Effector CD8-positive, alpha-beta T cell (primary cell): ENCODE measurements at regions not wholly inside any gene's neighbourhood (a gene's known extent, or its start where the extent isn't known, plus 50 kb on each side); places are given as distances from the start of the nearest gene placed in this dataset.
"Not testable (repeated sequence)": the region's sequence is repeated elsewhere in the genome, so short reads cannot be mapped to it uniquely, and the experiment has no call there.

Source experiments
- DNase-seq: peaks from one replicate; lab custom pipeline; 2025; lab: John Stamatoyannopoulos, UW

DNA sequence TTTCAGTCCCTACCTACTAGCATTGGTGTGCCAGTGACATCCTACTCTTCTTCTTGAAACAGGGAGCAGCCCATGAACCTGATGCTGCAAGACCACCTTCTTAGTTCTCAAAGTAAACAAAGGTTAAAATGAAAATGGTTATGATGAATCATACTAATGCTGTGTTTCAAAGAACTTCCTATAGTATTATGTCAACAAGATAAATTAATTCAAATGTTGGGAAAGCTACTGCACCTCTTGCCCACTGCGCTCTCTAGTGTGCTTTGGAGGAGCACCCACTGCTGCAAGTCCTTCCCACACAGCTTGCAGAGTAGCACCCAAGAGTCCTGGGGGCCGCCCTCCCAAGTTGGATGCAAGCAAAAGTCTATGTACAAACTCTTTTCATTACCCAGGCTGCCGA is 81.1 kb downstream of the CD200R1L start:
- no peak for DNase-seq

DNA sequence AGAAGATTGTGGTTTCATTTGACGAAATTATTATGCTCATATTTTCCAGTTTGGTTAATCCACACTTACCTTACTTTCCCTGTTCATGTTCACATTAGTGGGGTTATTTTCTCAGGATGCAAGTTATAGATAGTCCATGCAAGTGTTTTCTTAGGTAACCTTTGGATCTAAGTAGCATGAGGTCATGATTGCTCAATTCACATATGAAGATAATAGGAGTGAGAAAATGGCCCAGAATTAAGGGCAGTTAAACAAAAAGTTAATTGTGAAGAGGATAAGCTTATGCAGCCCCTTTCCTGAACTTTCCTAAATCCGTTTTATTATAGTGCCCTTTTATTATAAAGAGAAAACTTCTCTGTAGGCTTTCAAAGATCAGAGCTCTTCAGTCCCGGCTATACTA is 83.4 kb downstream of the CD200R1L start:
- no peak for DNase-seq

DNA sequence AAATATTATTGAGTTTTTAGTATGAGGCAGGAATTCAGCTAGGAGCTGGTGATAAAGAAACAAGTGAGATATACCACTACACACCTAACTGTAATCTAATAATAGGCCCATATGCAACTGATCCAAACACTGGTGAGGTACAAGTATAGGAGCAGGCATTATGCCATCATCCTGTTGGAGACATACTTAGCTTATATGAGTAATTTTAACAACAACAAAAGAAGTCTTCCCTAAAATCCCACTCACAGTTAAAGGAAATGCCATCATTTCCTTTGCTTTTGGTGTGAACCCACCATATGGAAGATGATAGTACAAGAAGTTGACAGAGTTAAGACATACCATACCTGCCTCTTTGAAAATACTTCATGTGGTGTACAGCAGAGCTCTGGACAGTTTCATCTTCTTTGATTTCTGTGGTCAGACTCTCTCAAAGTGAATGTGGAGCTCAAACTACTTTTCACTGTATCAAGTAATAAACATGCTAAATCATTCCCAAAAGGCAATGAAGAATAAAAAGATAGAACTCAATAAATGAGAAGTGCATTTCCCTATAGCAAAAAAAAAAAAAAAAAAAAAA is 85.5 kb downstream of the CD200R1L start:
- no peak for DNase-seq

DNA sequence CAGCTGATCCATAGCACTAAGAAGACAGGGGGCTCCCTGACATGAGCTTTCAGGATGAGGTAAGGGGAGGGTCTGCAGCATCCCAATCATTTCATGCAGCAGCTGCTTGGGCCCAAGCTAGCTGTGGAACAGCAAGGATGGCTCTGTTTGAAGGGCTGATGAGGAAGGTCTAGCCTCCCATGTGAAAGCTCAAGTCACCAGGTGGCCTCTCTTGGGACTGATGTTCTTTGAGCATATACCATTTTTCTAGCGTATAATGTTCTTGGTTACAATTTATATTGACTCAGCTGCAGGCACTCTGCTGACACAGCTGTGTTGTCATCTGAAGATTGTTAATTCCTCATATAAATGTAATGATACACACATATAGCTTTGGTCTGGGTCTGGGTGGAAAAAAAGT is 87.0 kb downstream of the CD200R1L start:
- no peak for DNase-seq

DNA sequence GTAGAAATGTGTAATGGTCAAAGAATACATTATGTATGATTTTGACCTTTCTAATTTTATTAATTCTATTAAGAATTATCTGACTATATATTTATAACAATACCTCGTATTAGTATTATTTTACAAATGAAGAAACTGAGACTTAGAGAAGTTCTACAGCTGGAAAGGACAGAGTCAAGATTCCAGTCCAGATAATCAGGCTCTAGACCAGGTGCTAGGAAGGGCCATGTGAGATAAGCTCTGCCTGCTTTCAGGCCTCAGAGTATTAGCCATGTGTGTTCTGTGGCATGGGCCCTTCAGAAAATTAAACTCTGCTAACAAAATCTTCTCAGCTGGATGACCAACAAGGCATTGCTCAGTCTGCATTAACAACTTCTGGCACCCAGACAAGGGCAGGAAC is 87.5 kb downstream of the CD200R1L start:
- no peak for DNase-seq

DNA sequence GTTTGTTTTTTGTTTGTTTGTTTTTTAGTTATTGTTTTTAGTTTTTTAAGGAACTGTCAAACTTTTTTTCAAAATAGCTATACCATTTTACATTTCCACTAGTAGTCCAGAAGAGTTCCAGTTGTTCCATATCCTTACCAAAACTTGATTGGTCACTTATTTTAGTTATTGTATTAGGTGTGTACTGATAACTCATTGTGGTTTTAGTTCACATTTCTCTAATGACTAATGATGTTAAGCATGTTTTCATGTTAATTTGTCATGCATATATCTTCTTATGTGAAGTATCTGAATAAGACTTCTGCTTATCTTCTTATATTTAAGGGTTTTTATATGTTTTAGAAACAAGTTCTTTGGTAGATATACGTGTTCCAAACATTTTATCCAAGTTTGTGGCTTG is 89.5 kb downstream of the CD200R1L start:
- no peak for DNase-seq

DNA sequence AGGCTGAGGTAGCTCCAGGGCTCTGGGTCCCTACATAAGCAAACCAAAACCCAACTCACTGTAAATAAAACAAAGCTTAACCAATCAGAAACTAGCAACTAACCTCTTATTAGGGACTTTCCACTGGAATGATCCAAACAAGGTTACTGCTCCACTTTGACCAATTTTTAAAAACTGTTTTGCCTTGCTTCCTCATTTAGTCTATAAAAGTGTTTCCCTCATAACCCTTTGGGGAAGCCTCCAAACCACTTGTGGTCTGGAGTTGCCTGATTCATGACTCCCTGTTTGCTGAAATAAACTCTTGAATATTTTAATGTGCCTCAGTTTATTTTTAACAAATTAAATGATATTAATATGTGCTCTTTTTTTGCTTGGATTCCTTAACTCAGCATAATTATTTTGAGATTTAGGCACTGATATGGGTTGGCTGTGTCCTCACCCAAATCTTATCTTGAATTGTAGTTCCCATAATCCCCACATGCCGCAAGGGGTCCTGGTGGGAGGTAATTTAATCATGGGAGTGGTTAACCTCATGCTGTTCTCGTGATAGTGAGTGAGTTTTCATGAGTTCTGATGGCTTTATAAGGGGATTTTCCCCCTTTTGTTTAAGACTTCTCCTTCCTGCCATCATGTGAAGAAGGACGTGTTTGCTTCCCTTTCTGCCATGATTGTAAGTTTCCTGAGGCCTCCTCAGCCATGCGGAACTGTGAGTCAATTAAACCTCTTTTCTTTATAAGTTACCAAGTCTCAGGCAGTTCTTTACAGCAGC is 90.6 kb downstream of the CD200R1L start:
- no peak for DNase-seq

DNA sequence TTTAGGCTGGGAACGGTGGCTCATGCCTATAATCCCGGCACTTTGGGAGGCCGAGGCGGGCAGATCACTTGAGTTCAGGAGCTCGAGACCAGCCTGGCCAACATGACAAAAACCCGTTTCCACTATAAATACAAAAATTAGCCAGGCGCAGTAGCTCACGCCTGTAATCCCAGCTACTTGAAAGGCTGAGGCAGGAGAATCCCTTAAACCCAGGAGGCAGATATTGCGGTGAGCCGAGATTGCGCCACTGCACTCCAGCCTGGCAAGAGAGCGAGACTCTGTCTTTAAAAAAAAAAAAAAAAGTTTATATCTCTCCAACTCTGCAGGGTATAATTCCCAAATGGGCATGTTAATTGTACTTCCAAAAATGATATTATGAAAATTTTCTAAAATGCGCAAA is 91.6 kb downstream of the CD200R1L start:
- not testable (repeated sequence) for DNase-seq

DNA sequence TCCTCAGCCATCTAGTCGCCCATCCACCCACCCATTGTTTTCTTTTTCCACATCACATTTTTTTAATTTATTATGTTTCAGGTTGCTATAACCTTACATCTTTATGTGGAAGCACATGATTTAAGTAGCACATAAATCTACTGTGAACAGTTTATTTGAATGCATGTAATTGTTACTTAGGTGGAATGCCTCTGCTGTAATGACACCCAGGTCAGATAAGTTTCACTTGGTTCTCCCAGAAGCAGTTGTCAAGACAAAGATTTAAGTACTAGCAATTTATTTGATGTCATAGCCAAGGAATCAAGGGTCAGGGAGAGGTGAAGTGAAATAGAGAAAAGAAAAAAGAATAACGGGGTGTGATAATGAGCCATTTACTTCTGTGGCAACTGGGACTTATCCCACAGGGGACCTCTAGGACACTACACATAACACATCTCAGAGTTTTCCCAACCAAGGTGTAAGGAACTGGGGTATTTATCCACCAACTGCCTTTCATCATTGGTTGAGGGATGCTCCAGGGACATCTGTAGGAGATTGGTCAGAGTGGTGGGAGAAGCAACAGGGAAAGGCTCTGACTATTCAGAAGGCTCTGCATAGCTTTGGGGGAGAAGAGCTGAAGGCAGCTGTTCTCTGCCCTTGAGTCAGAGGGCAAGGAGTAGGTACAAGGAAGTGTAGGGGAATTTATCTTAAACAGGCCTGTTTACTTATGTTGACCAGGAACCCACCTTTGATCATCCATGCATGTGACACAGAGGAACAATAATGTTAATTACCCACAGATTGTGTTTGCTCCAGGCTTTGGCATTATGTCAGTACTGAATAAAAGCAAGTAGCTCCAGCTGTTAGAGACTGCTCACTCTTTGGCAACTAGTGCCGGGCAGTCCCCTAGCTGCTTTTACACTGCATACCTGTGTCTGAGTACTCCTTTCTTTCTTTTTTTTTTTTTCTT is 94.8 kb downstream of the CD200R1L start:
- no peak for DNase-seq

DNA sequence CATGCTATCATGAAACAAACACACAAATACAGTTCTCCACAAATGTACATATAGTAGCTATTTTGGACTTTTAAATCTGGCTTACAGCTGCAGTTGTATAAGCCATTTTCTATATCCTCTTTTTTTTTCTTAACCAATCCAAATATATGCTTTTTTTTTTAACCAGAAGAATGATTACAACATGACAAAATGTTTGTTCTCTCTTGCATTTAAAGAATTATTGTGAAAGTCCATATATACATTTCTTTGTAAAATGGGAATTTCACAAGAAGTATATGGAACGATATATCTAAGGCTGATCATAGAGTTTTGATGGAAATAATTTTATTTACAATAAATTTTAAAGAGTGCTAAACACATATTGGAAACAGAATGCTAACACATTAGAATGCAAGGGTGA is 95.6 kb downstream of the CD200R1L start:
- DNase-seq, result no peak

DNA sequence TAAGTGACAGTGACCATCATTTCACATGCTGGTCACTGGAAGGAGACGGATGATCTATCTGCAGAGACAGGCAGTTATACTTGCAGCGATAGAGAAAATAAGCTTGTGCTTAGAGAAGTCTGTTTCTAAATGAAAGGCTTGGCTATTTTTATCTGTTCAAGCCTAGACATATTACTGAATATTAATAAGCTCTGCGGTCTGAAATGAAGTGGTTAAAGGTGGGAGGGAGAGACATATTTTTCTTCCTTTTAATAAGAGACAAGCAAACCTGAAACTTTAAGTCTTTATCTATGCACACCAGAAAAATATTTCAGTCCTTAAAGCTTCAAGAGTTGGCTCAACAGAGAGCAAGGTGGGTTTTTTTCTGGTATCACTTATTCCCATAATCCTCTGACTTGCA is 99.0 kb downstream of the CD200R1L start:
- no peak for DNase-seq

DNA sequence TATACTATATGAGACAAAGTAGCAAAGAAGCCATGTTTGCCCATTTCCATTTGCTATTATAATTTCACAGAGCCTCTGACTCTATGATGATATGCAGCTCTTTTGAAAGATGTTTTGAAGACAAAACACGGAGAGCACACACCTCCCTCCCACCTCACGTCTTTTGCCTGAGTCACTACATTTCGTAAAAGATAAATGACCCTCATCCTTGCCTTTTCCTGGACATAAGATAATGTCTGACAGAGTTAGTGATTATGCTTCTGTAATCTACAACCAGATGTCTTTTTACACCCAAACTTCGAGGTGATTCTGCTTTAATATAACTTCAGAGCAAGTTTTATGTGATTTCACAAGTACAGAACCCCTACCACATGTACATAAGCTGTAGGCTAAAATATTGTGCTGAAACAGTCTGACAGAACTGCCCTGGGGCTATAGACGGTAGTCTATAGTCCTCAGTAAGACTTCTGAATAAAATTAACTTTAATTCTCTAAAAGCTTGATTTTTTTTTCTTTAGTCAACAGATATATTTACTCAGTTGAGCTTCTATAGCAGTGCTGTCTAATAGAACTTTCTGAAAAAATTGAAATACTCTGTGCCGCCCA is 99.9 kb downstream of the CD200R1L start:
- no peak for DNase-seq

DNA sequence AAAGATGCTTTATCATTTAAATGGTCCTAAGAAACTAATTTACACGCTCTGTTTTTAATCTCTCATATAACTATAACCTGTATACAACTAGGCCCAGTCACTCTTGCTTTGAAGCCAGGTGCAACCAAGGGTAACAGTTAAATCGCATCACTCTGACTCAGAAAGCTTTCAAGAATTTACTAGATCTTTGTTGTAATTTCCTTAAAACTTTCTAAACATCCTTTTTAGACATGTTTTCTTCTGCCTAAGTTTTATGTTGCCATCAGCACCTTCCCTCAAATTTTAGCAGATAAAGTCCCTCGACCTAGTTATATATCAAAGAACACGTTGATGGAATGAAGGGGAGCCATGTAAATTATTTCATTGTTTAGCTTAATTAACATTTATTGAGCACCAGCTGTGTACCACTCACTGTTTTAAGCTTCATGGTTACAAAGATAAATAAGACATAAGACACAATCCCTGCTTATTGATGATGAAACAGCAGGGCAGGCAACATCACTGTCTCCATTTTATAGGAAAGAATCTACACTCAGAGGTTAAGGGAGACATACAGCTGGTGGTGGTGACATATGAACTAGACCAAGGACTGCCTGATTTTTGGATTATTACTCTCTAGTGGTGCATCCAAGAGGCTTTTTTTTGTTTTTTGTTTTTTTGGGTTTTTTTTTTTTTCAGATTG is 101.0 kb downstream of the CD200R1L start:
- no peak for DNase-seq

DNA sequence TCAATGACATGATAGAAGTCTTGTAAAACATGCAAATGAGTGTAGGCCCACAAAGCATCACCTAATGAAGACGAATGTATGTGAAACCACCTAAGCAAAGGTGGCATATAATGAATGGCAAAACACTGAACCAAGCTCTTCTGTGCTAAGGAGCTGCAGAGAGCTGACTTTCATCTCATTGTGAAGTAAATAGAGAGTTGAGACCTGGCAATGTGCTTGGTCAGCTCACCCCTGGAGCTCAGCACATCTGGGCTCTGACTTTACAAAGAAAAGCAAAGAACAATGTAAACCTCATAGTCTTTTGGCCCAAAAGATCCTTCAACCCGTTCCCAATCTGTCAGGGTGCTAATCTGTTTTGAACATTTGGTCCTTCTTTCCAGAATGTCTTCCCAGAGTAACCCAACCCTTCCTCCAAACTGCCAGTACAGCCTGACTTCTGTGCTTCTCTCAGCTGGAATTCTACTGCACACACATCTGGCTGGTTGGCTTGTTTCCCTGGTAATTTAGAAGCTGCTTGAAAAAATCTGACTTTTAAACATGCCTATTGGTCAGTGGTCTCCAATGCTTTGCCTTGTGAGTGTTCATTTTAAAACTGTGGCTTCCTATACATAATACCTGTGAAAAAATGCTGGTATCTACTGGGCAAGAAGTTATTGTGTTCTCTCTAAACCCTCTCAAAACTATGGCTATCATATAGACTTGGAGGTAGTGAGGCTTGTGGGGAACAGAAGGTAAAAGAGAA is 101.7 kb downstream of the CD200R1L start:
- no peak for DNase-seq

DNA sequence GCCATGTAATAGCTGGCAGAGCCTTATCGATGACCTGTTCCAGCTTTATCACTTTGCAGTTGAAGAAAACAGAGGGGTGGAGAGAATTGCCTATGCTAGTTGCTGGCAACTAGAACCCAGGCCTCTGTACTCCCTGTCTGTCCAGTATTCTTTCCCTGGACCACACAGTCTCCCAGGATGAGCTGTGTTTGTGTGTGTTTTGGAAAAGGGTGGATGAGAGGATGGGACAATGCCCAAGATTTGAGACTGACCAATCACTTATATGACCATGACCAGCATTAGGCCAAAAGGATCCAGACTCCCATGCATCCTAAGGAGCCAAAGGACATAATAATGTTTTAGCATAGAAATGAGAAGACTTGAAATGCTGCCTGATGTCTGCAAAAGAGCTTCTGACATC is 102.6 kb downstream of the CD200R1L start:
- no peak for DNase-seq

DNA sequence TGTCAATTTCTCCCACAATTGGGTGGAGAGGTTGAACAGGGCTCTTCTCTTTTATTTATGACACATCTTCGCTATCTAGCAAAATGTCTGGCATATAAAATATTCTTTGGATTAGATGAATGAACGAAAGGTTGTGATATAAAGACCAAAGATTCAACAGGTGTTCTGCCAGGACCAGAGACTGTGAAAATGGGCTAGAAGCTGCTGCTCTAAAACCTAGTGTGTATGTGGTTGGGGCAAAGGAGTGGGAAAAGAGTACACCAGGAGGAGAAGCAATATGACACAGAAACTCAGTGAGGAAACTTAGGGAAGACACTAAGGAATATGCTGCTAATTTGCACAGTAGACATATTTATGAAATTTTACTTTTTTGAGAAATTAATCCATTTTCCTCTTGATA is 102.0 kb upstream of the CCDC80 start:
- no peak for DNase-seq

DNA sequence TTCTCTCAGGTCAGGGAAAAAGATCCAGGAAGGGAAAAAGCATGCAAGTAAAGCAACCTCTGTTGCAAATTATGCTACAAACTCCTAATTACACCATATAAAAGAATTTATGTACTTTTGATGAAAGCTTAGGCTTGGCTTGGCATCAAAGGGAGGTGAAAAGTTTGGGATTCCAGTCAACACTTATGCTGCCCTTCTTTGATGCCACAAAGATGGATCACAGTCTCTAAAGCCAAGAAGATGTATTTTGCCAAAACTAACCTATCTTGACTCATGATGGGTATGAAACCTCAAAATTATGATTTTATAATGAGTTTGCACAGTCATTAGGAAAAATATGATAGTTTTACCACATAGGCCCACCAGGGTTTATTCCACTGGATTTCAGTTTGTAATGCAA is 101.0 kb upstream of the CCDC80 start:
- DNase-seq, result no peak

DNA sequence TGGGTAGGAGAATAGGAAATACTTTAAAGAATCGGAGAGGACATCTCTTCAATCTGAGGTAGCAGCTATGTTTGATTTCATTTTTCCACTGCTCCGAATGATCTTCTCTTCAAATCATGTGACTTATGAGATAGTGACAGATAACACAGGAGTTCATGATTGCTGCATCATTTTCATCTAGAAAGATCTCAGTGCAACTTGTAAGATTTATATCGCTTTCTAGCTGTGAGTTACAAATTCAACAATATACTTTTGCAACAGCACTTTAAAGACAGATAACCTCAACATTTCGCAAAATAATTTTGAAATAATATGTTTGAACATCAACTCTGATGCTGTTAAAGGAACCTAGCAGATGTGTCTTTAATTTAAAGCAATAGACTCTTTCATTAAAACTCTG is 99.9 kb upstream of the CCDC80 start:
- no peak for DNase-seq

DNA sequence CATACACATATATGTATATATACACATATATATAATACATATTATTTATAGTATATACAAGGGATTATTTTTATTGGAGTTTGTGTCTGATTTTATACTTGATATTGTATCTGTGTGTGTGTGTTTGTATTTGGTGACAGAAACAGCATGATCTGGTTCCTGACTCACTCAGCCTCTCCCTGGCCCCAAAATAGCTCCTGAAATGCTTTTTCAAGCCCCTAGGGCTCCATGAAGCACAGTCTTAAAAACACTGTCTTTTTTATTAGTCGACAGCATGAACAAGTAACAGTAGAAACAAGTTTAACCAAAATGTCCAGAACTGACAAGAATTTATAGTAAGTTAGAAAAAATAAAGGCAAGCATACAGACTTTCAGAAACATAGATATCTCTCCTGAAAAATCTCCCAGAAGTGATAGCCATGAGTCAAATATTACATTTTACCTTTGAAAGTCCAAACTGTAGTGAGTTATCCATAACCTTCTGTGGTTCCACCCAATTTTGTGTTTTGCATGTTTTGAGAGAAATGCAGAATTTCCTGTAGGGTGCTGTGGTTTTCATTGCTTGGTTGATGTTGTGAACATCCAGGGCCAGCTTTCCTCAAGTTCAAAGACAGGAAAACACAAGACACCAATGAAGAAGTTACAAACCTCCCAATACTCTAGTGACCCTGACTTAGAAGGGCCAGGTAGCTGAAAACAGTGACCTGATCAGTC is 98.5 kb upstream of the CCDC80 start:
- no peak for DNase-seq

DNA sequence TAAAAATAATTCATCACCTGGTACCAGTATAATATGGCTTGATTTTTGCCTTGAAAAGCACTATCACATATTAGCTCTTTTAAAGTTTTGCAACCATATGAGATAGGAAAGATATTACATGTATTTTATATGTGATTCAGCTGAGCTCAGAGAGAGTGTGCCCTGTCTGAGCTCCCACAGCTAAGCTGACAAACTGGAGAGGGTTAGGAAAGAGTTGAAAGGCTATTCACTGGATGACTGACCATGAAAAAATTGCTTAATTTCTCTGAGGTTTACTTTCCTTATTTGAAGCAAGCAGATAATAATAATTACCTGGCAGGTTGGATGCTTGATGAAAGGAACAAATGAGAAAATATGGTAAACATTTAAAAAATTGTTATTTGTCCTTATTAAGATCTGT is 97.4 kb upstream of the CCDC80 start:
- no peak for DNase-seq
